ENCODE measurements at regions not wholly inside any gene's neighbourhood (a gene's known extent, or its start where the extent isn't known, plus 50 kb on each side); places are given as distances from the start of the nearest gene placed in this dataset.

- DNase-seq, result no peak
These were observed 594.8 kb upstream of the ZEB2 start for GRCh38 chr2:145114726-145115125.

- no peak for DNase-seq
These were observed 592.5 kb upstream of the ZEB2 start for GRCh38 chr2:145112467-145112866.

GRCh38 chr2:145110668-145111356 is 590.9 kb upstream of the ZEB2 start:
- no peak for DNase-seq

GRCh38 chr2:145108959-145109710 is 589.2 kb upstream of the ZEB2 start:
- no peak for DNase-seq

- no peak for DNase-seq
These were observed 588.5 kb upstream of the ZEB2 start for GRCh38 chr2:145108361-145108778.

- no peak for DNase-seq
These were observed 586.4 kb upstream of the ZEB2 start for GRCh38 chr2:145106293-145106692.

GRCh38 chr2:145102706-145103105 is 582.8 kb upstream of the ZEB2 start:
- no peak for DNase-seq

GRCh38 chr2:145100301-145100700 is 580.4 kb upstream of the ZEB2 start:
- DNase-seq, result no peak

GRCh38 chr2:145096582-145096981 is 576.7 kb upstream of the ZEB2 start:
- DNase-seq, result no peak

GRCh38 chr2:145095641-145096435 is 575.9 kb upstream of the ZEB2 start:
- no peak for DNase-seq

GRCh38 chr2:145094370-145094769 is 574.5 kb upstream of the ZEB2 start:
- DNase-seq, result no peak

GRCh38 chr2:145091967-145092366 is 572.0 kb upstream of the ZEB2 start:
- no peak for DNase-seq

GRCh38 chr2:145090841-145091761 is 571.2 kb upstream of the ZEB2 start:
- DNase-seq, result no peak

- DNase-seq, result no peak
These were observed 568.8 kb upstream of the ZEB2 start for GRCh38 chr2:145088756-145089155.

GRCh38 chr2:145086910-145087309 is 567.0 kb upstream of the ZEB2 start:
- DNase-seq, result no peak

- DNase-seq, result no peak
These were observed 565.7 kb upstream of the ZEB2 start for GRCh38 chr2:145085612-145086011.

- no peak for DNase-seq
These were observed 560.5 kb upstream of the ZEB2 start for GRCh38 chr2:145080426-145080825.

GRCh38 chr2:145079641-145080040 is 559.7 kb upstream of the ZEB2 start:
- DNase-seq, result no peak

- no peak for DNase-seq
These were observed 559.0 kb upstream of the ZEB2 start for GRCh38 chr2:145078923-145079322.

- no peak for DNase-seq
These were observed 556.2 kb upstream of the ZEB2 start for GRCh38 chr2:145076085-145076484.

- no peak for DNase-seq
These were observed 555.6 kb upstream of the ZEB2 start for GRCh38 chr2:145075454-145076062.

- no peak for DNase-seq
These were observed 550.8 kb upstream of the ZEB2 start for GRCh38 chr2:145070703-145071102.

All from NCI-H187 treated with DMSO at 0.1 percent for 48 hours (cell line).